Fibroblast of the aortic adventitia (primary cell): ENCODE measurements at regions not wholly inside any gene's neighbourhood (a gene's known extent, or its start where the extent isn't known, plus 50 kb on each side); places are given as distances from the start of the nearest gene placed in this dataset.

Experiments
- DNase-seq: peaks from one replicate; pipeline ENCODE4 v3.0.0-alpha.2; 2010; ENCODE audit warnings: low read depth
- H3K4me3 ChIP-seq: 2 replicates; pipeline ENCODE4 v1.5.1; 2011; ENCODE audit warnings: low read depth, mild to moderate bottlenecking, control low read depth, low read length, moderate library complexity
- CTCF ChIP-seq: IDR thresholded peaks from 2 replicates; pipeline ENCODE4 v1.5.1; 2011; ENCODE audit warnings: mild to moderate bottlenecking, low read length, control low read depth, inconsistent platforms; ENCODE audit not compliant: insufficient read depth

GRCh38 chr5:136427426-136427825, 62.1 kb upstream of the TRPC7 start:
- no peak for DNase-seq
- H3K4me3 ChIP-seq, result no peak overlapping the region
- no peak for TF ChIP-seq CTCF

- H3K4me3 ChIP-seq, result no peak overlapping the region
- no peak for TF ChIP-seq CTCF
- no peak for DNase-seq
Measured at GRCh38 chr5:136425921-136426320, 60.6 kb upstream of the TRPC7 start.

GRCh38 chr5:136424835-136425584, 59.7 kb upstream of the TRPC7 start:
- DNase-seq, result peak; percentile 55
- peak; percentile 81 for TF ChIP-seq CTCF
- no peak overlapping the region for H3K4me3 ChIP-seq

- no peak for TF ChIP-seq CTCF
- DNase-seq, result no peak
- H3K4me3 ChIP-seq, result no peak overlapping the region
Measured at GRCh38 chr5:136423944-136424606, 58.7 kb upstream of the TRPC7 start.

- no peak overlapping the region for H3K4me3 ChIP-seq
- DNase-seq, result no peak
- TF ChIP-seq CTCF, result no peak
Measured at GRCh38 chr5:136420168-136420898, 55.0 kb upstream of the TRPC7 start.

- no peak for DNase-seq
- H3K4me3 ChIP-seq, result no peak overlapping the region
- no peak for TF ChIP-seq CTCF
Measured at GRCh38 chr5:136418301-136418700, 53.0 kb upstream of the TRPC7 start.
